ENCODE measurements at regions not wholly inside any gene's neighbourhood (a gene's known extent, or its start where the extent isn't known, plus 50 kb on each side); places are given as distances from the start of the nearest gene placed in this dataset.

DNA sequence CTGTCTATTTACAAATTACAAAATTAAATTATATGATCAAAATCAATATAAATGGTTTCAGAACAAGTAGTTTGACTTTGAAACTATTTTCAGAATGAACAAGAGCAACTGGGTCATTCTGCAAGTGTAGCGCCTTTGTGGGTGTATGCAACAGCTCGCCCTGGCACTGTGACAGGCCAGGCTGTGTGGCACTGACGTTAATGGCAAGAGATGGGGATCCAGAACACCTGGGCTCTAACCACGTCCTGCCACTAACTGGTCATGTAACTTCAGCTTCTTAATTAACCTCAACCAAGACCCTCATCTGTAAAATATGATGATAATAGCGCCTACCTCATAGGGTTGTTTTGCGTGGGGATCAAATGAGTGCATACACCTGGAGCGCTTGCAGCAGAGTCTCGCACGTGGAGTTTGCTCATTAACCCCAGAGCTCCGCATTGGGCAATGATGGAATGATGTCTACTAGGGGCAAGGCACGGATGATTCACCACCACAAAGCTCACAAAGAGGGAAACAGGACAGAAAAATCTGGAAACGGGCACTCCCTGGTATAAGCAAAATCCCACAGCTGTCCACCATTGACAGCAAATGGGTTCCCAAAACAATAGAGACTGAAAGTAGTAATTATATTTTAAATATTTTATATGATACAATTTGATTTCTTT is 639.4 kb downstream of the SEMA5A start:
- H2AFZ ChIP-seq (ENCODE audit: low read depth) = no peak overlapping the region
- no peak overlapping the region for H3K4me3 ChIP-seq (IDR thresholded peaks at IDR 0.05; ENCODE audit: insufficient read depth, low read depth, low read length)
- no peak overlapping the region for H3K4me2 ChIP-seq
- H3K9ac ChIP-seq = no peak overlapping the region
- H3K79me2 ChIP-seq (ENCODE audit: insufficient read depth, low read depth) = no peaks in the 10 kb centered on the region
- H3K4me1 ChIP-seq (ENCODE audit: low read depth, poor library complexity, severe bottlenecking) = no peaks in the 10 kb centered on the region
- no peaks in the 10 kb centered on the region for H3K27me3 ChIP-seq (ENCODE audit: insufficient read depth, low read depth)
- no peaks in the 10 kb centered on the region for H4K20me1 ChIP-seq (ENCODE audit: insufficient read depth)
- TF ChIP-seq, protein P1, sequence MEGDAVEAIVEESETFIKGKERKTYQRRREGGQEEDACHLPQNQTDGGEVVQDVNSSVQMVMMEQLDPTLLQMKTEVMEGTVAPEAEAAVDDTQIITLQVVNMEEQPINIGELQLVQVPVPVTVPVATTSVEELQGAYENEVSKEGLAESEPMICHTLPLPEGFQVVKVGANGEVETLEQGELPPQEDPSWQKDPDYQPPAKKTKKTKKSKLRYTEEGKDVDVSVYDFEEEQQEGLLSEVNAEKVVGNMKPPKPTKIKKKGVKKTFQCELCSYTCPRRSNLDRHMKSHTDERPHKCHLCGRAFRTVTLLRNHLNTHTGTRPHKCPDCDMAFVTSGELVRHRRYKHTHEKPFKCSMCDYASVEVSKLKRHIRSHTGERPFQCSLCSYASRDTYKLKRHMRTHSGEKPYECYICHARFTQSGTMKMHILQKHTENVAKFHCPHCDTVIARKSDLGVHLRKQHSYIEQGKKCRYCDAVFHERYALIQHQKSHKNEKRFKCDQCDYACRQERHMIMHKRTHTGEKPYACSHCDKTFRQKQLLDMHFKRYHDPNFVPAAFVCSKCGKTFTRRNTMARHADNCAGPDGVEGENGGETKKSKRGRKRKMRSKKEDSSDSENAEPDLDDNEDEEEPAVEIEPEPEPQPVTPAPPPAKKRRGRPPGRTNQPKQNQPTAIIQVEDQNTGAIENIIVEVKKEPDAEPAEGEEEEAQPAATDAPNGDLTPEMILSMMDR (conservative IDR thresholded peaks at IDR 0.05; ENCODE audit: low read depth, low read length) = no peak
- H3K27ac ChIP-seq = no peak overlapping the region
- H3K36me3 ChIP-seq (ENCODE audit: insufficient read depth) = no peaks in the 10 kb centered on the region

GRCh38 chr5:8907168-8907868 is 638.6 kb downstream of the SEMA5A start:
- H3K4me3 ChIP-seq (IDR thresholded peaks at IDR 0.05; ENCODE audit: insufficient read depth, low read depth, low read length) = no peak overlapping the region
- no peak overlapping the region for H3K27ac ChIP-seq
- H3K79me2 ChIP-seq (ENCODE audit: insufficient read depth, low read depth) = no peaks in the 10 kb centered on the region
- no peaks in the 10 kb centered on the region for H3K36me3 ChIP-seq (ENCODE audit: insufficient read depth)
- H3K4me1 ChIP-seq (ENCODE audit: low read depth, poor library complexity, severe bottlenecking) = no peaks in the 10 kb centered on the region
- no peaks in the 10 kb centered on the region for H3K27me3 ChIP-seq (ENCODE audit: insufficient read depth, low read depth)
- no peaks in the 10 kb centered on the region for H4K20me1 ChIP-seq (ENCODE audit: insufficient read depth)
- H3K9ac ChIP-seq = no peak overlapping the region
- no peak overlapping the region for H2AFZ ChIP-seq (ENCODE audit: low read depth)
- H3K4me2 ChIP-seq = no peak overlapping the region
- TF ChIP-seq, protein P1 (conservative IDR thresholded peaks at IDR 0.05; ENCODE audit: low read depth, low read length) = no peak

- Histone ChIP-seq H3K4me2 (no peak overlapping the region), H4K20me1 (ENCODE audit: insufficient read depth) (no peaks in the 10 kb centered on the region), H3K36me3 (ENCODE audit: insufficient read depth) (no peaks in the 10 kb centered on the region), H2AFZ (ENCODE audit: low read depth) (no peak overlapping the region), H3K27me3 (ENCODE audit: insufficient read depth, low read depth) (no peaks in the 10 kb centered on the region), H3K9ac (no peak overlapping the region), H3K4me1 (ENCODE audit: low read depth, poor library complexity, severe bottlenecking) (no peaks in the 10 kb centered on the region), H3K4me3 (IDR thresholded peaks at IDR 0.05; ENCODE audit: insufficient read depth, low read depth, low read length) (no peak overlapping the region), H3K27ac (no peak overlapping the region), H3K79me2 (ENCODE audit: insufficient read depth, low read depth) (no peaks in the 10 kb centered on the region)
- TF ChIP-seq, protein P1 (conservative IDR thresholded peaks at IDR 0.05; ENCODE audit: low read depth, low read length) = peak; percentile 63
These were observed 637.7 kb downstream of the SEMA5A start for GRCh38 chr5:8908055-8908683.

DNA sequence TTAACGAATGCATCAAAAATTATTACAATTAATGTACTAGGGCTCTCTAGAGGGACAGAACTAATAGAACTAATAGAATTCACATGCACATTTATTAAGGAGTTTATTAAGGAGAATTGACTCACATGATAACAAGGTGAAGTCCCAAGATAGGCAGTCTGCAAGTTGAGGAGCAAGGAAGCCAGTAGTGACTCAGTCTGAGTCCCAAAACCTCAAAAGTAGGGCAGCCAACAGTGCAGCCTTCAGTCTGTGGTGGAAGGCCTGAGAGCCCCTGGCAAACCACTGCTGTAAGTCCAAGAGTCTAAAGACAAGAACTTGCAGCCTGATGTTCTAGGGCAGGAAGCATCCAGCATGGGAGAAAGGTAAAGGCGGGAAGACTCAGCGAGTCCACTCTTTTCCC is 633.8 kb downstream of the SEMA5A start:
- no peak overlapping the region for H3K4me2 ChIP-seq

More for the DNA sequence above, 633.8 kb downstream of the SEMA5A start:
- Histone ChIP-seq H4K20me1 (ENCODE audit: insufficient read depth) (no peaks in the 10 kb centered on the region), H3K4me3 (IDR thresholded peaks at IDR 0.05; ENCODE audit: insufficient read depth, low read depth, low read length) (no peak overlapping the region), H3K9ac (no peak overlapping the region), H2AFZ (ENCODE audit: low read depth) (no peak overlapping the region), H3K79me2 (ENCODE audit: insufficient read depth, low read depth) (no peaks in the 10 kb centered on the region), H3K36me3 (ENCODE audit: insufficient read depth) (no peaks in the 10 kb centered on the region), H3K27ac (no peak overlapping the region), H3K27me3 (ENCODE audit: insufficient read depth, low read depth) (no peaks in the 10 kb centered on the region), H3K4me1 (ENCODE audit: low read depth, poor library complexity, severe bottlenecking) (no peaks in the 10 kb centered on the region)
- TF ChIP-seq, protein P1 (conservative IDR thresholded peaks at IDR 0.05; ENCODE audit: low read depth, low read length) = no peak

Data from KMS-11 (cell line).